ENCODE measurements at regions not wholly inside any gene's neighbourhood (a gene's known extent, or its start where the extent isn't known, plus 50 kb on each side); places are given as distances from the start of the nearest gene placed in this dataset.

GRCh38 chr11:128271401-128271800, 316.0 kb downstream of the ETS1 start:
- H3K4me3 ChIP-seq (replicated peaks in 1 of 3; ENCODE audit: insufficient read depth in 1 of 3, low read depth in 1 of 3, low read length in 3 of 3), result no peak overlapping the region
- DNase-seq (ENCODE audit: low read depth, low spot score) (peak; percentile 42), FAIRE-seq (no peak)
- no peaks in the 10 kb centered on the region for H3K79me2 ChIP-seq (ENCODE audit: control insufficient read depth, insufficient read depth, low read length)
- H3K4me1 ChIP-seq (ENCODE audit: control insufficient read depth, extremely low read depth, insufficient read depth, low read length), result no peaks in the 10 kb centered on the region
- no peak overlapping the region for H2AFZ ChIP-seq (ENCODE audit: low read depth, low read length)
- H3K4me2 ChIP-seq (ENCODE audit: insufficient read depth, low read length), result no peak overlapping the region
- BruUV-seq (replicated peaks), result no TSS peak
- no peaks in the 10 kb centered on the region for H3K9me1 ChIP-seq (replicated peaks; ENCODE audit: control insufficient read depth, extremely low read depth, insufficient read depth, low read length)
- no peak overlapping the region for H3K27ac ChIP-seq (ENCODE audit: insufficient read depth, low read depth, low read length)
- H3K27me3 ChIP-seq (ENCODE audit: control insufficient read depth in 2 of 2, insufficient read depth in 2 of 2, low read length in 2 of 2), result no peaks in the 10 kb centered on the region
- H3K9ac ChIP-seq (replicated peaks; ENCODE audit: extremely low read depth, insufficient read depth, low read length), result no peak overlapping the region
- dilution Hi-C loops (cut with MboI; ENCODE audit: extremely low pct_ligation_motif_present, low sequenced_read_pairs) (no loop called here), intact Hi-C loops (cut with micrococcal nuclease) (no loop called here)
- no peaks in the 10 kb centered on the region for H3K36me3 ChIP-seq (ENCODE audit: control insufficient read depth in 2 of 2, extremely low read depth in 1 of 2, insufficient read depth in 2 of 2, low read length in 2 of 2)
- H4K20me1 ChIP-seq (replicated peaks; ENCODE audit: control insufficient read depth, extremely low read depth, insufficient read depth, low read length), result no peaks in the 10 kb centered on the region
- no peak for TF ChIP-seq POLR2AphosphoS5 (IDR thresholded peaks at IDR 0.05; ENCODE audit: insufficient read depth, low read depth, low read length)
- no peak for TF ChIP-seq POLR2A (IDR thresholded peaks at IDR 0.05; ENCODE audit: low read depth, low read length)
- TF ChIP-seq, protein P1, sequence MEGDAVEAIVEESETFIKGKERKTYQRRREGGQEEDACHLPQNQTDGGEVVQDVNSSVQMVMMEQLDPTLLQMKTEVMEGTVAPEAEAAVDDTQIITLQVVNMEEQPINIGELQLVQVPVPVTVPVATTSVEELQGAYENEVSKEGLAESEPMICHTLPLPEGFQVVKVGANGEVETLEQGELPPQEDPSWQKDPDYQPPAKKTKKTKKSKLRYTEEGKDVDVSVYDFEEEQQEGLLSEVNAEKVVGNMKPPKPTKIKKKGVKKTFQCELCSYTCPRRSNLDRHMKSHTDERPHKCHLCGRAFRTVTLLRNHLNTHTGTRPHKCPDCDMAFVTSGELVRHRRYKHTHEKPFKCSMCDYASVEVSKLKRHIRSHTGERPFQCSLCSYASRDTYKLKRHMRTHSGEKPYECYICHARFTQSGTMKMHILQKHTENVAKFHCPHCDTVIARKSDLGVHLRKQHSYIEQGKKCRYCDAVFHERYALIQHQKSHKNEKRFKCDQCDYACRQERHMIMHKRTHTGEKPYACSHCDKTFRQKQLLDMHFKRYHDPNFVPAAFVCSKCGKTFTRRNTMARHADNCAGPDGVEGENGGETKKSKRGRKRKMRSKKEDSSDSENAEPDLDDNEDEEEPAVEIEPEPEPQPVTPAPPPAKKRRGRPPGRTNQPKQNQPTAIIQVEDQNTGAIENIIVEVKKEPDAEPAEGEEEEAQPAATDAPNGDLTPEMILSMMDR (IDR thresholded peaks at IDR 0.05; ENCODE audit: extremely low read depth in 1 of 2, insufficient read depth in 1 of 2, low read depth in 1 of 2, low read length in 2 of 2), result no peak
- H3K9me3 ChIP-seq (replicated peaks; ENCODE audit: control insufficient read depth, insufficient read depth, low read length), result no peaks in the 10 kb centered on the region
- POLR2A ChIA-PET, result no interaction called here
- CTCF ChIA-PET, result interaction anchor here (1.0 to 1.2 kb wide), 2 partner anchors 14 to 31 kb away, joined by 3 read pairs; no protein-coding TSS in a partner anchor

- H3K4me3 ChIP-seq (replicated peaks in 1 of 3; ENCODE audit: insufficient read depth in 1 of 3, low read depth in 1 of 3, low read length in 3 of 3), result no peak overlapping the region
- no peaks in the 10 kb centered on the region for H3K9me3 ChIP-seq (replicated peaks; ENCODE audit: control insufficient read depth, insufficient read depth, low read length)
- ChIA-PET POLR2A (no interaction called here), CTCF (interaction anchor here (1.0 kb wide), 1 partner anchor 10 kb away, joined by 3 read pairs; no protein-coding TSS in a partner anchor)
- no peaks in the 10 kb centered on the region for H3K9me1 ChIP-seq (replicated peaks; ENCODE audit: control insufficient read depth, extremely low read depth, insufficient read depth, low read length)
- intact Hi-C loops (cut with micrococcal nuclease) (no loop called here), dilution Hi-C loops (cut with MboI; ENCODE audit: extremely low pct_ligation_motif_present, low sequenced_read_pairs) (no loop called here)
- no peaks in the 10 kb centered on the region for H3K79me2 ChIP-seq (ENCODE audit: control insufficient read depth, insufficient read depth, low read length)
- H4K20me1 ChIP-seq (replicated peaks; ENCODE audit: control insufficient read depth, extremely low read depth, insufficient read depth, low read length), result no peaks in the 10 kb centered on the region
- no TSS peak for BruUV-seq (replicated peaks)
- no peak overlapping the region for H3K27ac ChIP-seq (ENCODE audit: insufficient read depth, low read depth, low read length)
- H3K36me3 ChIP-seq (ENCODE audit: control insufficient read depth in 2 of 2, extremely low read depth in 1 of 2, insufficient read depth in 2 of 2, low read length in 2 of 2), result no peaks in the 10 kb centered on the region
- no peaks in the 10 kb centered on the region for H3K27me3 ChIP-seq (ENCODE audit: control insufficient read depth in 2 of 2, insufficient read depth in 2 of 2, low read length in 2 of 2)
- no peaks in the 10 kb centered on the region for H3K4me1 ChIP-seq (ENCODE audit: control insufficient read depth, extremely low read depth, insufficient read depth, low read length)
- FAIRE-seq (no peak), DNase-seq (ENCODE audit: low read depth, low spot score) (no peak)
- H2AFZ ChIP-seq (ENCODE audit: low read depth, low read length), result no peak overlapping the region
- no peak overlapping the region for H3K4me2 ChIP-seq (ENCODE audit: insufficient read depth, low read length)
- TF ChIP-seq, protein P1 (IDR thresholded peaks at IDR 0.05; ENCODE audit: extremely low read depth in 1 of 2, insufficient read depth in 1 of 2, low read depth in 1 of 2, low read length in 2 of 2), result no peak
- TF ChIP-seq POLR2A (IDR thresholded peaks at IDR 0.05; ENCODE audit: low read depth, low read length) (no peak), MYC (IDR thresholded peaks at IDR 0.05; ENCODE audit: low read depth, low read length) (no peak), EZH2 (IDR thresholded peaks at IDR 0.05; ENCODE audit: borderline replicate concordance, low read depth, low read length, severe bottlenecking) (no peak), MAX (IDR thresholded peaks at IDR 0.05; ENCODE audit: insufficient read depth, insufficient read length) (no peak)
- H3K9ac ChIP-seq (replicated peaks; ENCODE audit: extremely low read depth, insufficient read depth, low read length), result no peak overlapping the region
These were observed 317.9 kb downstream of the ETS1 start for GRCh38 chr11:128269466-128269865.

Measured in endothelial cell of umbilical vein (primary cell).